Common myeloid progenitor, CD34-positive (primary cell): ENCODE measurements at regions not wholly inside any gene's neighbourhood (a gene's known extent, or its start where the extent isn't known, plus 50 kb on each side); places are given as distances from the start of the nearest gene placed in this dataset.

Experiments
- CTCF ChIA-PET: fragments of 350-600 bp; sonication (Branson Sonifier 250); formaldehyde crosslinking; loops from one replicate; lab custom pipeline; 2021; ENCODE audit warnings: antibody characterized with exemption; lab: Charles Lee
- POLR2A ChIA-PET: fragments of 350-600 bp; sonication (Branson Sonifier 250); formaldehyde crosslinking; loops from one replicate; lab custom pipeline; 2021; ENCODE audit warnings: antibody characterized with exemption; lab: Charles Lee
- DNase-seq, 3 donors: peaks; one replicate each; pipeline versions ENCODE4 v3.0.0 to v3.0.0-alpha.2; 2013
- H3K27ac ChIP-seq, 2 experiments: 1 replicate in 1 of 2; 2 replicates in 1 of 2; pipeline ENCODE4 v1.7.0; 2013; ENCODE audit warnings: inconsistent platforms in 2 of 2, low read length in 2 of 2, mild to moderate bottlenecking in 2 of 2, low read depth in 1 of 2, moderate library complexity in 1 of 2; ENCODE audit not compliant: severe bottlenecking in 2 of 2, insufficient read depth in 1 of 2, poor library complexity in 1 of 2
- H3K27me3 ChIP-seq, 5 experiments: replicated peaks in 2 of 5; 1 replicate in 3 of 5; 2 replicates in 2 of 5; pipeline versions ENCODE4 v1.6.1 to v1.7.0; 2013; ENCODE audit warnings: low read length in 4 of 5, mild to moderate bottlenecking in 2 of 5, moderate library complexity in 2 of 5, inconsistent platforms in 1 of 5; ENCODE audit not compliant: insufficient read depth in 5 of 5, control insufficient read depth in 4 of 5
- H3K36me3 ChIP-seq, 4 experiments: 1 replicate in 2 of 4; 2 replicates in 2 of 4; pipeline versions ENCODE4 v1.6.1 to v1.7.0; 2013; ENCODE audit warnings: low read length in 3 of 4, control low read depth in 1 of 4, mild to moderate bottlenecking in 1 of 4; ENCODE audit not compliant: control insufficient read depth in 4 of 4, insufficient read depth in 4 of 4
- H3K4me1 ChIP-seq, 4 experiments: 1 replicate in 3 of 4; 2 replicates in 1 of 4; pipeline versions ENCODE4 v1.6.1 to v1.7.1; 2013; ENCODE audit warnings: low read length in 3 of 4, mild to moderate bottlenecking in 3 of 4, control low read depth in 1 of 4, inconsistent platforms in 1 of 4, moderate library complexity in 1 of 4; ENCODE audit not compliant: control insufficient read depth in 4 of 4, insufficient read depth in 4 of 4; ENCODE audit errors: control extremely low read depth in 1 of 4
- H3K4me3 ChIP-seq, 7 experiments: 1 replicate in 4 of 7; 2 replicates in 3 of 7; pipeline versions ENCODE4 v1.5.1 to v1.7.0; 2013; ENCODE audit warnings: mild to moderate bottlenecking in 7 of 7, low read length in 6 of 7, moderate library complexity in 6 of 7, inconsistent platforms in 2 of 7, low read depth in 2 of 7, control low read depth in 1 of 7; ENCODE audit not compliant: insufficient read depth in 4 of 7, control insufficient read depth in 1 of 7; ENCODE audit errors: extremely low read depth in 1 of 7
- H3K9me3 ChIP-seq, 5 experiments: 1 replicate in 4 of 5; 2 replicates in 1 of 5; pipeline versions ENCODE4 v1.6.1 to v1.7.1; 2013; ENCODE audit warnings: low read length in 4 of 5, mild to moderate bottlenecking in 2 of 5, inconsistent platforms in 1 of 5, low read depth in 1 of 5, moderate library complexity in 1 of 5; ENCODE audit not compliant: control insufficient read depth in 4 of 5, insufficient read depth in 2 of 5; ENCODE audit errors: control extremely low read depth in 1 of 5
- WGBS: methylation state at CpG from one replicate; pipeline ENCODE4 v1.1.5; 2013; ENCODE audit not compliant: insufficient coverage; 5-methylcytosine and 5-hydroxymethylcytosine counted together

DNA sequence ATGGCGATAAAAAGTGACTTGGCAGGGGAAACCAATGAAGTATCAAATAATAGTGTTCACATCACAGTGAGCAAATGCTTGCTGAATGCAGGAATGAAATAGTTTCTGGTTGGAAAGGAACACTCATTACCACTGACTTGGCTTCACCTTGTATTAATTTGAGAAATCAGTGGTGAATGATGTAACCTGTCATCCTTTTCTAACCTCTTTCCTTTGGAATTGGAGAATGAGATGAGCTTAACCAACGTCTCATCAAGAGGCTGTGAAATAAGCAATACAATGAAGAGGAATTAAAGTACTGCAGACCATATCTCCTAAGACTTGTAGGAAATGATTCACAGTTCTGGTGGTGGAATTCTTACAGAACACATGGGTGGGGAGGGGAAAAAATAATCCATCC is 192.2 kb downstream of the DMAC1 start:
- no peaks in the 10 kb centered on the region for H3K27me3 ChIP-seq
- no peaks in the 10 kb centered on the region for H3K36me3 ChIP-seq
- CTCF ChIA-PET = no interaction called here
- H3K4me3 ChIP-seq = no peak overlapping the region
- DNase-seq = no peak
- H3K27ac ChIP-seq = no peak overlapping the region
- H3K4me1 ChIP-seq = no peaks in the 10 kb centered on the region
- 60% methylated on average over 1 of the region's 2 CpGs for WGBS
- POLR2A ChIA-PET = no interaction called here
- no peaks in the 10 kb centered on the region for H3K9me3 ChIP-seq

DNA sequence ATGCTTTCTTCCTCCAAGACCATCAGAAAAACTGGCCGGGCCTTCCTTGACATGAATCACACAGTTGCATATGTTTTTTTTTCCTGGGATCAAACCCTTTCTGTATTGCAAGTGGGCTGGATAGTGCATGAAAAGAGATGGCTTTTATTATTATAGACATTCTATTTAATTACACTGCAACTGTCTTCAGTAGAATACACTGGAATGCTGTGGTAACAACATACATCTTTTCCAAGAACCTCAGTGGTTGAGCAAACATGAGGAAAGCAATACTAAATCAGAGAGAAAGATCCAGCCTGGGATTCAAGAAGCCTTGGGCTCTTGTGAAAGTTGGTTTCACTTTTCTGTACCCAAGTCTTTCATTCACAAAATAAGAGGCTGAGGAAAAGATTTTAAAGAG is 193.0 kb downstream of the DMAC1 start:
- no peak overlapping the region for H3K4me3 ChIP-seq
- H3K9me3 ChIP-seq = no peaks in the 10 kb centered on the region
- no CpG with 5 or more reads among the region's 1 CpG for WGBS
- H3K36me3 ChIP-seq = no peaks in the 10 kb centered on the region
- H3K27ac ChIP-seq = no peak overlapping the region
- no peaks in the 10 kb centered on the region for H3K27me3 ChIP-seq
- H3K4me1 ChIP-seq = peaks cover 0 to 3% (median 0%) of the 10 kb centered on the region in 4 experiments
- POLR2A ChIA-PET = no interaction called here
- CTCF ChIA-PET = no interaction called here
- DNase-seq = no peak

DNA sequence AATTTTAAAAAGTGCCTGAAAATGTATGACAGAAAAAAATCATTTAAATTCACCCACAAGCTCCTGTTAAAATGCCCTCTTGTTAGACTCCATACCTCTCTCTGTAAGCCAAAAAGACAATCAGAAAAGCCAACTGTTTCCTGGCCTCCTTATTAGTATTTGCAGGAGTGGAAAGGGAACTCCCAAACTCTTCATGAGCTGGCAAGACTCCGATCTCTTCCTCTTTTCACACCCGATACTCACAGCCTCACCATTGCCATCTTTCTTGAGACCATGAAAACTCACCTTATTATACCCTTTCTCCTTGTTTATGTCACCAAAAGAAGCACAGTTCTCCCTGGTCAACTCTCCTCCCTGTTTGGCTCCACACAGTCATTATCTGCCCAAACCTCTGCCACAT is 197.8 kb downstream of the DMAC1 start:
- no peaks in the 10 kb centered on the region for H3K27me3 ChIP-seq
- DNase-seq = peak in 2 of 3 donors; percentile 43 to 56

DNA sequence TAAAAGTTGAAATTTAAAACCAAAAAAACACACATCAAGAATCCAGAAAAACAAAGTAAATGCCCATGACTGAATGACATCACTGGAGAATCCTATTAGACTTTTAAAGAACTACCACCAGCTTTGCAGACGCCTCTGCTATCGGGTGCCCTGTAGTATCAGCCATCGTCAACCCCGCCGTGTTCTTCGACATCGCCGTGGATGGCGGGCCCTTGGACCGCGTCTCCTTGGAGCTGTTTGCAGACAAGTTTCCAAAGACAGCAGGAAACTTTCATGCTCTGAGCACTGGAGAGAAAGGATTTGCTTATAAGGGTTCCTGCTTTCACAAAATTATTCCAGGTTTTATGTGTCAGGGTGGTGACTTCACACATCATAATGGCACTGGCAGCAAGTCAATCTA is 201.9 kb downstream of the DMAC1 start:
- Histone ChIP-seq H3K27me3 (no peaks in the 10 kb centered on the region), H3K27ac (no peak overlapping the region), H3K9me3 (peaks cover 0 to 7% (median 2%) of the 10 kb centered on the region in 5 experiments), H3K4me1 (peaks cover 0 to 5% (median 0%) of the 10 kb centered on the region in 4 experiments), H3K4me3 (no peak overlapping the region), H3K36me3 (no peaks in the 10 kb centered on the region)
- WGBS = 96% methylated on average over 11 of the region's 11 CpGs
- CTCF ChIA-PET = no interaction called here
- POLR2A ChIA-PET = no interaction called here
- no peak for DNase-seq

More for the DNA sequence above, 197.8 kb downstream of the DMAC1 start:
- H3K9me3 ChIP-seq = no peaks in the 10 kb centered on the region
- H3K4me3 ChIP-seq = no peak overlapping the region
- peaks cover 0 to 3% (median 0%) of the 10 kb centered on the region in 4 experiments for H3K4me1 ChIP-seq
- WGBS = 16% methylated on average over 2 of the region's 2 CpGs
- POLR2A ChIA-PET = no interaction called here
- CTCF ChIA-PET = no interaction called here
- H3K27ac ChIP-seq = no peak overlapping the region
- no peaks in the 10 kb centered on the region for H3K36me3 ChIP-seq

DNA sequence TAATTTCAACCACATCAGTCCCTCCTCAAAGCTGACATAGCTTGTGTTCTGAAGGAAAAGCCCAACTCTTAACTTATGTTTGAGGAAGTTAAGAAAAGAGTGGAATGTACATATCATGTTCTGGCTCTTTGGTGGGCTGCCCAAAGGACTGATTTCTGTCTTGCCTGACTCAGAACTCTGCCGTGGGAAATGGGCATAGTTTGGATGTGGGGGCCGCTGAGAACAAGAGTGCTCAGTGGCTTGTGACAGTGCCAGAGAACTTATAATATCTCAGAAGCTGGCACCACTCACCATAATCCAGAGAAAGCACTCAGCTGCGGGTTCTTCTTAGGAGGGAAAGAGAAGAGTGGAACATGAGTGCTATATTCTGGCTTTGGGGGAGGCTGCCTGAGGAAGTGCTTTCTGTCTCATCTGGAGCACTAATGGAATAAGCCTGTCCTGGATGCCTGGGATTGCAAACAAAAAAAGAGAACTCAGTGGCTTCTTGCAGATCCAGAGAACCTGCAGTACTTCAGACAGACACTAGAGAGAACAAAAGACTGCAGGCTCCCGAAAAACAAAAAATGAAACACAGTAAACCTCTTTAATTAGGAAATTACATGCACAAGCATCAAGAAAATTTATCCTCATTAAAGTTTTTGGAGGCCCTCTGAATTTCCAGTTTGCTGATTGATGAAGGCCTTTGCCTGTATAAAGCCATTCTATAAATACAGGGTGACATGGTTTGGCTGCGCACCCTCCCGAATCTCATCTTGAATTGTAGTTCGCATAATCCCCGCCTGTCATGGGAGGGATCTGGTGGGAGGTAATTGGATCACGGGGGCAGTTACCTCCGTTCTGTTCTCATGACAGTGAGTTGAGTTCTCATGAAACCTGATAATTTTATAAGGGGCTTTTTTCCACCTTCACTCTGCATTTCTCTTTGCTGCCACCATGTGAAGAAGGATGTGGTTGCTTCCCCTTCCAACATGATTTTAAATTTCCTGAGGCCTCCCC is 207.0 kb downstream of the DMAC1 start:
- Histone ChIP-seq H3K4me1 (peaks cover 0 to 2% (median 0%) of the 10 kb centered on the region in 4 experiments), H3K27me3 (no peaks in the 10 kb centered on the region), H3K36me3 (no peaks in the 10 kb centered on the region), H3K27ac (no peak overlapping the region), H3K4me3 (no peak overlapping the region), H3K9me3 (peaks cover 0 to 7% (median 2%) of the 10 kb centered on the region in 5 experiments)
- DNase-seq = peak in 2 of 3 donors; percentile 4 to 16
- 96% methylated on average over 5 of the region's 10 CpGs for WGBS
- ChIA-PET POLR2A (no interaction called here), CTCF (interaction anchor here (0.7 kb wide), 1 partner anchor 10 kb away, joined by 3 read pairs; no protein-coding TSS in a partner anchor)

DNA sequence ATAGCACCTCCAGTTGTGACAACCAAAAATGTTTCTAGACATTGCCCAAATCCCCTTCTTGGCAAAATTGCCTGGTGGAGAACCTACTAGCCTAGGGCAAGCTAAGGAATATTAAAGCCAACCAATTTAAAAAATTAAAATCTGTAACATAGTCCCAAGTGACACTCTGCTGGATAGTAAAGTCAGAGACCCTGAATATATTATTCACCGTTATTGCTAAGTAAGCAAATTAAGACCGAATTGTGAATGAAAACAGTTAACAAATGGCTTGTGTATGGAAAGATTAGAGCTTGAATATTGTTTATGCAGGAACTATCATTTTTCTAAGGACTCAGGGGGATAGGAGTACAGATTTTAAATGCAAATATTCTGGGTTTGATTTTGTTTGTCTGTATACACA is 208.1 kb downstream of the DMAC1 start:
- ChIA-PET CTCF (interaction anchor here (0.6 kb wide), 1 partner anchor 298 kb away, joined by 3 read pairs; no protein-coding TSS in a partner anchor), POLR2A (no interaction called here)
- no peak overlapping the region for H3K27ac ChIP-seq
- no peaks in the 10 kb centered on the region for H3K36me3 ChIP-seq
- H3K4me3 ChIP-seq = no peak overlapping the region
- peaks cover 0 to 7% (median 2%) of the 10 kb centered on the region in 5 experiments for H3K9me3 ChIP-seq
- no peak for DNase-seq
- H3K27me3 ChIP-seq = no peaks in the 10 kb centered on the region
- WGBS = 96% methylated on average over 2 of the region's 2 CpGs
- peaks cover 0 to 2% (median 0%) of the 10 kb centered on the region in 4 experiments for H3K4me1 ChIP-seq

DNA sequence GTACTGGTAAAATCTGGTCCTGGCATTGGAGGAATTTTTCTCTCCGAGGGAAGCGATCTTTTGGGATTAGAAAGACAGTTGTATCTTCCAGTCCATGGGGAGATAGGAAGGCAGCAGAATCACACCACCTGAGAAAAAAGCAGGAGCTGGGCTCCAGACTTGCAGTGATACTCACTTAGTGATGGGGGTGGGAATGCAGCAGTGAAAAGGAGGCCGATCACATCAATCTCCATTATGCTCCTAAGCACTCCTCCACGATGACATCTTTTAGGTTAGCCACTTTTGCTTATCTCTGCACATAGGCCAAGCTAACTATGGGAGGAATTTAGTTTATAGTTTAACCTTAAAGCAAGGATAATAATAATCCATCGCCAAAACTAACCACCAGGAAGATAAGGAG is 219.0 kb downstream of the DMAC1 start:
- 100% methylated on average over 2 of the region's 5 CpGs for WGBS
- DNase-seq = no peak
- no peaks in the 10 kb centered on the region for H3K27me3 ChIP-seq
- H3K9me3 ChIP-seq = no peaks in the 10 kb centered on the region
- no peak overlapping the region for H3K4me3 ChIP-seq
- H3K4me1 ChIP-seq = no peaks in the 10 kb centered on the region
- H3K36me3 ChIP-seq = no peaks in the 10 kb centered on the region
- ChIA-PET CTCF (interaction anchor here (1.1 kb wide), 1 partner anchor 10 kb away, joined by 4 read pairs; no protein-coding TSS in a partner anchor), POLR2A (no interaction called here)
- H3K27ac ChIP-seq = no peak overlapping the region
